ENCODE measurements at regions not wholly inside any gene's neighbourhood (a gene's known extent, or its start where the extent isn't known, plus 50 kb on each side); places are given as distances from the start of the nearest gene placed in this dataset.

DNA sequence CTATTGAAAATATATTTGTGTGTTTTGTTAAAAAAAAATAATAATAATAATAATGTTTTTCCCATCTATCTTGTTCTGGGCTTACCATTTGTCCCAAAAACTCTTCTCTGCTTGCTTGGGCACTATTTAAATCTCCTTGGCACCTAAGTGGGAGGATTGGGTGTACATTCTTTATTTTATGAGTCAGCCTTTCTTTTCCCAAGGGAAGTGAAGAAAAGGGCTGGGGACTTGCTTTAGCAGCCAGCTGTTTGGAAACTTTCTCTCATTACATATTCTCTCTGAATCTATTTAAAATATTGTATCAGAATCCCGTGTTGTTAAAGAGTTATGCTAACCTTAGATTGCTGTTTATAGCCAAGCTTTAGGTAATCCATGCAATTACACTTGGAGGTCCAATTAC is 2332.4 kb downstream of the ARAP2 start (continued):
- TF ChIP-seq TCF12 (IDR thresholded peaks at IDR 0.05; ENCODE audit: low read depth, low read length), result no peak

GRCh38 chr4:33914386-33914785 is 2329.9 kb downstream of the ARAP2 start:
- Histone ChIP-seq H3K23ac (ENCODE audit: insufficient read length) (no peak overlapping the region), H3K79me1 (ENCODE audit: low read depth, low read length) (no peaks in the 10 kb centered on the region), H3K18ac (ENCODE audit: extremely low read depth, low read length) (no peak overlapping the region), H3K4me1 (replicated peaks in 1 of 4; ENCODE audit: control insufficient read depth in 3 of 4, insufficient read depth in 4 of 4, low read length in 3 of 4) (no peaks in the 10 kb centered on the region), H3K27ac (ENCODE audit: low read depth, low read length) (no peak overlapping the region), H2AK5ac (ENCODE audit: low read depth, low read length) (no peak overlapping the region), H3K9me3 (ENCODE audit: insufficient read depth in 2 of 2, low read depth in 1 of 2, low read length in 1 of 2) (peaks cover 36 to 40% of the 10 kb centered on the region in 2 experiments; a peak in 3 of 4 replicates), H3K4ac (replicated peaks; ENCODE audit: insufficient read length, low read depth, low read length) (no peak overlapping the region), H3K9ac (replicated peaks in 1 of 4; ENCODE audit: extremely low read depth in 1 of 4, low read depth in 3 of 4, low read length in 3 of 4) (no peak overlapping the region), H4K5ac (ENCODE audit: insufficient read length, low read depth, low read length) (no peak overlapping the region), H3K56ac (replicated peaks; ENCODE audit: insufficient read length, low read depth, low read length) (no peak overlapping the region), H3K79me2 (ENCODE audit: control insufficient read depth in 1 of 2, insufficient read depth in 2 of 2, low read length in 2 of 2) (no peaks in the 10 kb centered on the region), H3K23me2 (ENCODE audit: low read depth, low read length) (no peaks in the 10 kb centered on the region), H2BK20ac (ENCODE audit: low read length) (no peak overlapping the region), H3K27me3 (replicated peaks in 1 of 4; ENCODE audit: control insufficient read depth in 3 of 4, extremely low read depth in 1 of 4, insufficient read depth in 3 of 4, low read length in 3 of 4) (no peaks in the 10 kb centered on the region), H4K20me1 (replicated peaks in 1 of 2; ENCODE audit: control insufficient read depth in 1 of 2, insufficient read depth in 2 of 2, low read length in 2 of 2) (no peaks in the 10 kb centered on the region), H4K91ac (replicated peaks; ENCODE audit: insufficient read length, low read length) (no peak overlapping the region), H2BK12ac (ENCODE audit: low read depth, low read length) (no peak overlapping the region), H3K36me3 (ENCODE audit: control insufficient read depth in 2 of 4, insufficient read depth in 4 of 4, low read length in 3 of 4) (peaks cover 0 to 6% (median 0%) of the 10 kb centered on the region in 4 experiments; a peak in 2 of 8 replicates), H2BK15ac (ENCODE audit: low read length) (no peak overlapping the region), H2AFZ (ENCODE audit: low read length) (no peak overlapping the region), H3K4me3 (ENCODE audit: extremely low read depth in 1 of 4, insufficient read depth in 2 of 4, low read depth in 3 of 4, low read length in 4 of 4) (no peak overlapping the region), H2BK120ac (replicated peaks; ENCODE audit: low read depth, low read length) (no peak overlapping the region), H3K14ac (ENCODE audit: insufficient read length) (no peak overlapping the region), H4K8ac (ENCODE audit: extremely low read depth, insufficient read depth, low read length) (no peak overlapping the region), H3K4me2 (ENCODE audit: insufficient read depth in 1 of 2, low read depth in 2 of 2, low read length in 2 of 2) (no peak overlapping the region), H2BK5ac (ENCODE audit: low read depth, low read length) (no peak overlapping the region)
- no peak for DNase-seq (ENCODE audit: low read depth in 1 of 2, low spot score in 2 of 2)
- WGBS, 2 experiments (ENCODE audit: extremely low coverage in 1 of 2, insufficient coverage in 1 of 2, insufficient read length in 1 of 2, insufficient replicate concordance in 2 of 2, low coverage in 1 of 2, low lambda C conversion rate in 2 of 2, missing lambda C conversion rate in 1 of 2), result 72% methylated on average over 2 of the region's 2 CpGs; no CpG with 5 or more reads in 1 of the 2 experiments
- POLR2A ChIA-PET (ENCODE audit: partially characterized antibody), result no interaction called here
- no peak for FAIRE-seq
- CTCF ChIA-PET (ENCODE audit: partially characterized antibody), result interaction anchor here (1.5 kb wide), 1 partner anchor 10 kb away, joined by 3 read pairs; no protein-coding TSS in a partner anchor
- no peak for TF ChIP-seq JUND (IDR thresholded peaks at IDR 0.05; ENCODE audit: low read length)
- TF ChIP-seq EZH2 (IDR thresholded peaks at IDR 0.05; ENCODE audit: low read depth, low read length, severe bottlenecking), result no peak
- no peak for TF ChIP-seq MAX (IDR thresholded peaks at IDR 0.05)
- TF ChIP-seq YY1 (IDR thresholded peaks at IDR 0.05; ENCODE audit: low read depth, low read length), result no peak
- TF ChIP-seq POLR2AphosphoS5 (IDR thresholded peaks at IDR 0.05; ENCODE audit: low read depth, low read length), result no peak
- TF ChIP-seq BCL11A (IDR thresholded peaks at IDR 0.05; ENCODE audit: low read depth in 2 of 2, low read length in 2 of 2), result no peak
- TF ChIP-seq CHD1 (IDR thresholded peaks at IDR 0.05; ENCODE audit: low read depth, low read length), result no peak
- TF ChIP-seq, protein P1, sequence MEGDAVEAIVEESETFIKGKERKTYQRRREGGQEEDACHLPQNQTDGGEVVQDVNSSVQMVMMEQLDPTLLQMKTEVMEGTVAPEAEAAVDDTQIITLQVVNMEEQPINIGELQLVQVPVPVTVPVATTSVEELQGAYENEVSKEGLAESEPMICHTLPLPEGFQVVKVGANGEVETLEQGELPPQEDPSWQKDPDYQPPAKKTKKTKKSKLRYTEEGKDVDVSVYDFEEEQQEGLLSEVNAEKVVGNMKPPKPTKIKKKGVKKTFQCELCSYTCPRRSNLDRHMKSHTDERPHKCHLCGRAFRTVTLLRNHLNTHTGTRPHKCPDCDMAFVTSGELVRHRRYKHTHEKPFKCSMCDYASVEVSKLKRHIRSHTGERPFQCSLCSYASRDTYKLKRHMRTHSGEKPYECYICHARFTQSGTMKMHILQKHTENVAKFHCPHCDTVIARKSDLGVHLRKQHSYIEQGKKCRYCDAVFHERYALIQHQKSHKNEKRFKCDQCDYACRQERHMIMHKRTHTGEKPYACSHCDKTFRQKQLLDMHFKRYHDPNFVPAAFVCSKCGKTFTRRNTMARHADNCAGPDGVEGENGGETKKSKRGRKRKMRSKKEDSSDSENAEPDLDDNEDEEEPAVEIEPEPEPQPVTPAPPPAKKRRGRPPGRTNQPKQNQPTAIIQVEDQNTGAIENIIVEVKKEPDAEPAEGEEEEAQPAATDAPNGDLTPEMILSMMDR (IDR thresholded peaks at IDR 0.05; ENCODE audit: control extremely low read depth in 1 of 3, insufficient read depth in 1 of 3, low read depth in 1 of 3, low read length in 3 of 3), result no peak
- no peak for TF ChIP-seq ZNF274 (IDR thresholded peaks at IDR 0.05; ENCODE audit: borderline replicate concordance, extremely low read depth, low read length)
